ENCODE measurements at regions not wholly inside any gene's neighbourhood (a gene's known extent, or its start where the extent isn't known, plus 50 kb on each side); places are given as distances from the start of the nearest gene placed in this dataset.

- H3K27ac ChIP-seq, result no peak overlapping the region
- H3K9me3 ChIP-seq (ENCODE audit: severe bottlenecking), result no peaks in the 10 kb centered on the region
- H3K36me3 ChIP-seq, result no peaks in the 10 kb centered on the region
- no peak overlapping the region for H3K4me3 ChIP-seq (ENCODE audit: low read depth, low read length)
- no peak for TF ChIP-seq CTCF (IDR thresholded peaks at IDR 0.05; ENCODE audit: low read depth, low read length)
- no peak for DNase-seq
- H3K27me3 ChIP-seq (ENCODE audit: insufficient read depth, low read depth, severe bottlenecking), result no peaks in the 10 kb centered on the region
These were observed 505.2 kb downstream of the RMST start for GRCh38 chr12:97967831-97968230.

GRCh38 chr12:97968641-97969197, 506.1 kb downstream of the RMST start:
- Histone ChIP-seq H3K36me3 (no peaks in the 10 kb centered on the region), H3K9me3 (ENCODE audit: severe bottlenecking) (no peaks in the 10 kb centered on the region), H3K4me3 (ENCODE audit: low read depth, low read length) (no peak overlapping the region), H3K27me3 (ENCODE audit: insufficient read depth, low read depth, severe bottlenecking) (no peaks in the 10 kb centered on the region), H3K27ac (no peak overlapping the region)
- no peak for TF ChIP-seq CTCF (IDR thresholded peaks at IDR 0.05; ENCODE audit: low read depth, low read length)
- DNase-seq, result no peak

- no peak overlapping the region for H3K4me3 ChIP-seq (ENCODE audit: low read depth, low read length)
- no peaks in the 10 kb centered on the region for H3K36me3 ChIP-seq
- no peak for DNase-seq
- no peaks in the 10 kb centered on the region for H3K9me3 ChIP-seq (ENCODE audit: severe bottlenecking)
- no peak for TF ChIP-seq CTCF (IDR thresholded peaks at IDR 0.05; ENCODE audit: low read depth, low read length)
- H3K27ac ChIP-seq, result no peak overlapping the region
- no peaks in the 10 kb centered on the region for H3K27me3 ChIP-seq (ENCODE audit: insufficient read depth, low read depth, severe bottlenecking)
These were observed 515.3 kb downstream of the RMST start for GRCh38 chr12:97977870-97978405.

GRCh38 chr12:97982684-97983083, 520.1 kb downstream of the RMST start:
- no peaks in the 10 kb centered on the region for H3K36me3 ChIP-seq
- no peaks in the 10 kb centered on the region for H3K9me3 ChIP-seq (ENCODE audit: severe bottlenecking)
- no peak overlapping the region for H3K4me3 ChIP-seq (ENCODE audit: low read depth, low read length)
- no peak for TF ChIP-seq CTCF (IDR thresholded peaks at IDR 0.05; ENCODE audit: low read depth, low read length)
- no peaks in the 10 kb centered on the region for H3K27me3 ChIP-seq (ENCODE audit: insufficient read depth, low read depth, severe bottlenecking)
- H3K27ac ChIP-seq, result no peak overlapping the region
- DNase-seq, result no peak

GRCh38 chr12:97983796-97984195, 521.2 kb downstream of the RMST start:
- no peaks in the 10 kb centered on the region for H3K27me3 ChIP-seq (ENCODE audit: insufficient read depth, low read depth, severe bottlenecking)
- no peak for TF ChIP-seq CTCF (IDR thresholded peaks at IDR 0.05; ENCODE audit: low read depth, low read length)
- no peak for DNase-seq
- no peak overlapping the region for H3K4me3 ChIP-seq (ENCODE audit: low read depth, low read length)
- H3K27ac ChIP-seq, result no peak overlapping the region
- no peaks in the 10 kb centered on the region for H3K36me3 ChIP-seq
- H3K9me3 ChIP-seq (ENCODE audit: severe bottlenecking), result no peaks in the 10 kb centered on the region

- Histone ChIP-seq H3K27ac (no peak overlapping the region), H3K27me3 (ENCODE audit: insufficient read depth, low read depth, severe bottlenecking) (no peaks in the 10 kb centered on the region), H3K36me3 (no peaks in the 10 kb centered on the region), H3K9me3 (ENCODE audit: severe bottlenecking) (no peaks in the 10 kb centered on the region), H3K4me3 (ENCODE audit: low read depth, low read length) (no peak overlapping the region)
- DNase-seq, result no peak
- TF ChIP-seq CTCF (IDR thresholded peaks at IDR 0.05; ENCODE audit: low read depth, low read length), result no peak
These were observed 521.8 kb downstream of the RMST start for GRCh38 chr12:97984436-97984835.

Measured in WERI-Rb-1 (cell line).